ENCODE measurements at regions not wholly inside any gene's neighbourhood (a gene's known extent, or its start where the extent isn't known, plus 50 kb on each side); places are given as distances from the start of the nearest gene placed in this dataset.

DNA sequence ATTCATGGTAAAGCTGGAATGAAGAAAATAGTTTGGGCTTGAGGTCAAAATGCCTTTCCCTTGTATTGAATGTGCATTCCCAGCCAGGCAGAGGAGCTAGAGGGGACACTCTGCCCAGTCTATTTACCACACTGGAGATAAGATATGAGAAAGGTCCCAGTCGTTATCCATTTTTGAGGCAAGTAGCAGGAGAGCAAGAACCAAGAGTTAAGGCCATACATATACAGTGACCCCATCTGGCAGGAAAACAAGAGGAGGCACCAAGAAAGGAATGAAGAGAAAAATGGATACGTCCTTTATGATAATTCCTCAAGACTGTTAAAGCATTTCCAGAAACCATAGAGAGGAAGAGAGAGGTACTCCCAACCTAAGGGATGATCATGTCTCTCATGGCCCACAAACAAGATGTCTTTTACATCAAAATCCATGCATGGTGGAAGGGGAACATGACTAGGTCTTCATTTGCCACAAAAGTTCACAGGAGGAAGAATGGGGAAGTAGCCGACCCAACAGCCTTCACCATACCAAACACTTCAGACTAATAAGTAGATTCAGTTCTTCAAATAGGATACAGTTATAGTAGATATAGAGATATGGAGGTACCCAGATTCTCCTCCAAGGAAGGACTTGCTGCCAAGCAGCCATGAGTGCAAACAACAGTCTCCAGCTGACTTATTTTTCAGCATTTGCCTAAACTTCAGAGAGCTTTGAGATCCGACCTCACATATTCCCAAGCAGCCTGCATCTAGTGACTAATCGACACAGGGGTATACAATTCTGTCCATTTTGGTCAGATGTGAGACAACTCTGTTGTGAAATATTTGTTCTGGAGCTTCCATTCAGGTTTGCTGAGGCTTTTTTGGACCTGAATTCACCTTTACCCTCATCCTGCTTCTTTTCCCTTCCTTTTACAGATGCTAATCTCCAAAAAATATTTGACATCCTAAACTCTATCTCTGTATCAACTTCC is 61.1 kb upstream of the CCDC71L start:
- TF ChIP-seq, protein P1, sequence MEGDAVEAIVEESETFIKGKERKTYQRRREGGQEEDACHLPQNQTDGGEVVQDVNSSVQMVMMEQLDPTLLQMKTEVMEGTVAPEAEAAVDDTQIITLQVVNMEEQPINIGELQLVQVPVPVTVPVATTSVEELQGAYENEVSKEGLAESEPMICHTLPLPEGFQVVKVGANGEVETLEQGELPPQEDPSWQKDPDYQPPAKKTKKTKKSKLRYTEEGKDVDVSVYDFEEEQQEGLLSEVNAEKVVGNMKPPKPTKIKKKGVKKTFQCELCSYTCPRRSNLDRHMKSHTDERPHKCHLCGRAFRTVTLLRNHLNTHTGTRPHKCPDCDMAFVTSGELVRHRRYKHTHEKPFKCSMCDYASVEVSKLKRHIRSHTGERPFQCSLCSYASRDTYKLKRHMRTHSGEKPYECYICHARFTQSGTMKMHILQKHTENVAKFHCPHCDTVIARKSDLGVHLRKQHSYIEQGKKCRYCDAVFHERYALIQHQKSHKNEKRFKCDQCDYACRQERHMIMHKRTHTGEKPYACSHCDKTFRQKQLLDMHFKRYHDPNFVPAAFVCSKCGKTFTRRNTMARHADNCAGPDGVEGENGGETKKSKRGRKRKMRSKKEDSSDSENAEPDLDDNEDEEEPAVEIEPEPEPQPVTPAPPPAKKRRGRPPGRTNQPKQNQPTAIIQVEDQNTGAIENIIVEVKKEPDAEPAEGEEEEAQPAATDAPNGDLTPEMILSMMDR (conservative IDR thresholded peaks at IDR 0.05) = no peak
- no peak for TF ChIP-seq EZH2 (IDR thresholded peaks at IDR 0.05; ENCODE audit: low read depth)
